ENCODE measurements at regions not wholly inside any gene's neighbourhood (a gene's known extent, or its start where the extent isn't known, plus 50 kb on each side); places are given as distances from the start of the nearest gene placed in this dataset.

- no peak for TF ChIP-seq CTCF (IDR thresholded peaks at IDR 0.05)
- TF ChIP-seq POLR2AphosphoS5 (IDR thresholded peaks at IDR 0.05): no peak
- TF ChIP-seq EP300 (IDR thresholded peaks at IDR 0.05): no peak
- TF ChIP-seq POLR2A (IDR thresholded peaks at IDR 0.05; ENCODE audit: low read depth): no peak
Measured at GRCh38 chr1:90799326-90799725, 82.2 kb upstream of the BARHL2 start.
